Heart left ventricle (tissue), 16 donors: ENCODE measurements at regions not wholly inside any gene's neighbourhood (a gene's known extent, or its start where the extent isn't known, plus 50 kb on each side); places are given as distances from the start of the nearest gene placed in this dataset.

ENCODE experiments used
- ATAC-seq, 4 donors: fragments of 200-7000 bp; cut with Tn5 transposase; one replicate each; pipeline ENCODE4 v1.9.1; 2020 to 2022; ENCODE audit warnings: moderate library complexity in 4 of 4, mild to moderate bottlenecking in 3 of 4, moderate number of reproducible peaks in 1 of 4
- DNase-seq, 5 donors: peaks; one replicate each; pipeline ENCODE4 v3.0.0-alpha.2; 2020
- H3K27ac ChIP-seq, 12 donors: fragments of 200-600 bp; sonication (generic) in 4 of 12; one replicate each; pipeline versions ENCODE4 v1.5.0 to v1.8.0; 2016 to 2022; ENCODE audit warnings: mild to moderate bottlenecking in 2 of 12
- H3K27me3 ChIP-seq, 9 donors: fragments of 200-600 bp; sonication (generic) in 2 of 9; one replicate each; pipeline versions ENCODE4 v1.5.1 to v1.8.0; 2016 to 2022; ENCODE audit warnings: mild to moderate bottlenecking in 3 of 9
- H3K36me3 ChIP-seq, 9 donors: fragments of 200-600 bp; sonication (generic) in 2 of 9; one replicate each; pipeline versions ENCODE4 v1.5.0 to v1.8.0; 2018 to 2022; ENCODE audit warnings: mild to moderate bottlenecking in 2 of 9
- H3K4me1 ChIP-seq, 12 donors: fragments of 200-600 bp; sonication (generic) in 4 of 12; one replicate each; pipeline versions ENCODE4 v1.5.0 to v1.8.0; 2016 to 2022; ENCODE audit warnings: mild to moderate bottlenecking in 3 of 12
- H3K4me3 ChIP-seq, 12 donors: fragments of 200-600 bp; sonication (generic) in 4 of 12; one replicate each; pipeline versions ENCODE4 v1.5.0 to v1.8.0; 2017 to 2022; ENCODE audit warnings: mild to moderate bottlenecking in 9 of 12, moderate library complexity in 4 of 12
- H3K9me3 ChIP-seq, 12 donors: fragments of 200-600 bp; sonication (generic) in 4 of 12; one replicate each; pipeline versions ENCODE4 v1.5.0 to v1.8.0; 2016 to 2022; ENCODE audit warnings: mild to moderate bottlenecking in 1 of 12
- POLR2A ChIP-seq, 2 donors: fragments of 450-650 bp; IDR thresholded peaks; one replicate each; pipeline ENCODE4 v1.6.1; 2017; ENCODE audit warnings: antibody characterized with exemption in 2 of 2, mild to moderate bottlenecking in 2 of 2, moderate library complexity in 2 of 2
- WGBS, 4 donors: extraction: QIAGEN DNeasy Blood & Tissue Kit in 2 of 4; methylation state at CpG; one replicate each; pipeline versions ENCODE4 v1.1.5 to v1.1.7; 2013 to 2018; 5-methylcytosine and 5-hydroxymethylcytosine counted together
- intact Hi-C, 10 donors: fragments of 100-400 bp; cut with DNase I; formaldehyde crosslinking; loops; one replicate each; pipeline versions ENCODE4 v1.11.1 to v1.14.2; 2022
- TF ChIP-seq, protein P1 (sequence below), 12 donors: fragments of 200-600 bp; sonication (generic) in 4 of 12; IDR thresholded peaks; one replicate each; pipeline versions ENCODE4 v1.5.0 to v1.8.0; 2018 to 2022; ENCODE audit warnings: antibody characterized with exemption in 12 of 12, mild to moderate bottlenecking in 5 of 12
- donor health status: ischemic (EF 13 %, LVEDD 7.1; RV severe dilation, severe dysfunction).
- donor health status: healthy with polysubstance abuse.
- donor health status: DM: no; HTN: yes; CAD: no.
- donor health status: DM: no; HTN: no; CAD: no.
- donor health status: ischemic (EF 25% LVEDD 6.9; RV normal size, moderate dysfunction).
- donor health status: ischemic (EF 25% LVEDD 5.7; RV mildly dilated, moderate dysfunction).
- donor health status: healthy.
- donor health status: DM: yes; HTN: yes; CAD: no.
- donor health status: ischemic (EF 35%, LVEDD 5.7; RV mildly dilated, moderate dysfunction).
- donor health status: nonischemic (EF 11% LVEDD 7.7; RV severe dilation, severe dysfunction).
- donor health status: DM: yes; HTN: yes; CAD: no.
- donor health status: PGD.
- donor health status: ischemic (EF 29% LVEDD 5.4; RV normal size, mild dysfunction).
- donor health status: nonischemic (EF 23%, LVEDD 6.1; RV moderate dilation, normal function).

DNA sequence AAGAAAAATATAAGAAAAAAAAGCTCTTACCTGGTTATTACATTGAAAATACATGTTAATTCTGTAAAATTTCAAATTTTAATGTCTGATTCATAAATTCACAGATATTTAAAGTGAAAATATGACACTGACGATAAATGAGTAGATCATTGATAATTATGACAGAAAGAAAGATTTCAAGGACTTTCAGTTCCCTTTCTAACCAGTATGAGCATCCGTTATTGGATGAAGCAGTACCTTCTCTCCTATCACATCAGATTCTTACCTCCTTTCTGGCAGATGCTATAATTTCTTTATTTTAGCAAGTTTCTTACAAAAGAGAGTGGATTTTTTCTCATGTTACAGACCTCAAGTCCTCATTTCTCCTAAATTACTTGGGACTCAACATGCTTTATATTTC, 847.3 kb downstream of the JRKL start:
- no peak for DNase-seq
- Histone ChIP-seq H3K4me1 (no peaks in the 10 kb centered on the region), H3K27ac (no peak overlapping the region), H3K4me3 (no peak overlapping the region), H3K9me3 (peaks cover 0 to 3% (median 0%) of the 10 kb centered on the region in 12 donors), H3K27me3 (no peaks in the 10 kb centered on the region), H3K36me3 (no peaks in the 10 kb centered on the region)
- TF ChIP-seq POLR2A (IDR thresholded peaks at IDR 0.05), result no peak
- TF ChIP-seq, protein P1, sequence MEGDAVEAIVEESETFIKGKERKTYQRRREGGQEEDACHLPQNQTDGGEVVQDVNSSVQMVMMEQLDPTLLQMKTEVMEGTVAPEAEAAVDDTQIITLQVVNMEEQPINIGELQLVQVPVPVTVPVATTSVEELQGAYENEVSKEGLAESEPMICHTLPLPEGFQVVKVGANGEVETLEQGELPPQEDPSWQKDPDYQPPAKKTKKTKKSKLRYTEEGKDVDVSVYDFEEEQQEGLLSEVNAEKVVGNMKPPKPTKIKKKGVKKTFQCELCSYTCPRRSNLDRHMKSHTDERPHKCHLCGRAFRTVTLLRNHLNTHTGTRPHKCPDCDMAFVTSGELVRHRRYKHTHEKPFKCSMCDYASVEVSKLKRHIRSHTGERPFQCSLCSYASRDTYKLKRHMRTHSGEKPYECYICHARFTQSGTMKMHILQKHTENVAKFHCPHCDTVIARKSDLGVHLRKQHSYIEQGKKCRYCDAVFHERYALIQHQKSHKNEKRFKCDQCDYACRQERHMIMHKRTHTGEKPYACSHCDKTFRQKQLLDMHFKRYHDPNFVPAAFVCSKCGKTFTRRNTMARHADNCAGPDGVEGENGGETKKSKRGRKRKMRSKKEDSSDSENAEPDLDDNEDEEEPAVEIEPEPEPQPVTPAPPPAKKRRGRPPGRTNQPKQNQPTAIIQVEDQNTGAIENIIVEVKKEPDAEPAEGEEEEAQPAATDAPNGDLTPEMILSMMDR (IDR thresholded peaks at IDR 0.05), result no peak
- 85 to 89% (median 87%) methylated on average over 2 of the region's 2 CpGs for WGBS, 4 donors
- no peak for ATAC-seq
- intact Hi-C loops, result no loop called here

DNA sequence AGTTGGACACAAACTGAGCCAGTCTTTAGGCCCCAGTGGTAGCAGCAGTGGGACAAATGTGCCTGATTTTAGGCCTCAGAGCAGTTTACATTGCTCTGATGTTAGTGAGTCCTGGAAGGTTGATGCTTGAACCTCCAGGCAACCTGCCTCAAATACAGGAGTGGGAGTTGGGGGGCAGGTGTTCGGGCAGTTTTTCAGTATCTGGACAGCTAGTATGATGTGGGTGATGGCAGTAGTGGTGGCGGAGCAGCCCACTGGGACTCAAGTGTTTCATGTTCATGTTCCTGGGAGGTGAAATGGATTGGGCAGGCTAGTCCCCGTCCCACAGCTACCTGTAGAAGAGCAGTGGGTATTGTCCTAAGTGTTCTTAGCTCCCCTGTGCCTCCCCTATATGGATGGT, 857.8 kb downstream of the JRKL start:
- Histone ChIP-seq H3K27ac (no peak overlapping the region), H3K4me3 (no peak overlapping the region), H3K4me1 (no peaks in the 10 kb centered on the region), H3K36me3 (no peaks in the 10 kb centered on the region), H3K9me3 (peaks cover 0 to 8% (median 0%) of the 10 kb centered on the region in 12 donors), H3K27me3 (no peaks in the 10 kb centered on the region)
- no peak for TF ChIP-seq POLR2A (IDR thresholded peaks at IDR 0.05)
- TF ChIP-seq, protein P1 (IDR thresholded peaks at IDR 0.05), result no peak
- ATAC-seq, result no peak
- no peak for DNase-seq
- WGBS, 4 donors, result 88 to 100% (median 90%) methylated on average over 3 of the region's 3 CpGs
- intact Hi-C loops, result no loop called here

DNA sequence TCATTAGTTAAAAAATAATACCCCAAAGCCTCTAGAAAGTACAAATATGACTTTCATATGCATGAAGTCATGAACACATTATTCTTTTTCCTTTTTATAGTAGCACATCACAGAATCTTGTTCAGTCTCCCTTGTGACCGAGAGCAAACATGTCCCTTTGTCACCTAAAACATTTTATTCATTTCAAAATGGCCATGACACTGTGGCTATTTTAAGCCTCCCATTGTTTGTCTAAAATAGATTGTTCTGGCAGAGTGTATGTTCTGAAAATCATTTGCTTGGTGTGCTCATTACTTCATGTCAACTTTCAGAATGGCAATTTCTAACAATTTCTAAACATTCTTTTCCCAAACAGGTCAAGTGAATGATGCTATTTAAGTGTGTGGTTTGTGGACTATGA, 865.0 kb downstream of the JRKL start:
- Histone ChIP-seq H3K4me3 (no peak overlapping the region), H3K36me3 (no peaks in the 10 kb centered on the region), H3K27ac (peak overlapping the region in 7 of 12 donors; percentile 7 to 59 (median 46)), H3K9me3 (no peaks in the 10 kb centered on the region), H3K4me1 (peaks cover 0 to 12% (median 0%) of the 10 kb centered on the region in 12 donors), H3K27me3 (no peaks in the 10 kb centered on the region)
- peak; percentile 66 to 90 (median 76) for ATAC-seq
- WGBS, 4 donors, result 10 to 18% (median 15%) methylated on average over 1 of the region's 1 CpG
- TF ChIP-seq, protein P1 (IDR thresholded peaks at IDR 0.05), result no peak
- no peak for TF ChIP-seq POLR2A (IDR thresholded peaks at IDR 0.05)
- no peak for DNase-seq
- intact Hi-C loops, result no loop called here

DNA sequence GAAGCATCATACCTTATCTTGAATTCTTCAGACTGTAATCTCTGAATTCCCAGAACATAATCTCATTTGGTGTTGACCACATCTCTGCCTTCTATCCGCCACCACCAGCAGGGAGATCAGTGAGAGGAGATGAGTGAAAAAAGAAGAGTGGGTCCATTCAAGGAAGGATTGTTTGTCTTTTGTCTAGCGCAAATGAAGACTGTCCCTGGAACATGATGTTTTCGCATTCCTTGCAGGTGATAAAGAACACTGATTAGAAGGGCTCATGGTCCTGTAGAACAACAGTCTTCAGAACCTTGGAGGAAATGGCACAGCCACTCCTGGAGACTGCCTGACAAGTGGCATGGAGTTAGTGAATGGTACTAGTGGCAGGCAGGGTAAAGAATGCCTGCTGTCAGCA, 869.6 kb downstream of the JRKL start:
- Histone ChIP-seq H3K9me3 (peaks cover 0 to 6% (median 0%) of the 10 kb centered on the region in 12 donors), H3K27me3 (no peaks in the 10 kb centered on the region), H3K36me3 (no peaks in the 10 kb centered on the region), H3K4me1 (peaks cover 0 to 11% (median 0%) of the 10 kb centered on the region in 12 donors), H3K27ac (no peak overlapping the region), H3K4me3 (no peak overlapping the region)
- 91 to 93% (median 92%) methylated on average over 3 of the region's 3 CpGs for WGBS, 4 donors
- intact Hi-C loops, result no loop called here
- DNase-seq, result no peak
- no peak for TF ChIP-seq POLR2A (IDR thresholded peaks at IDR 0.05)
- TF ChIP-seq, protein P1 (IDR thresholded peaks at IDR 0.05), result no peak
- peak in 1 of 4 donors; percentile 24 for ATAC-seq
